ENCODE measurements at regions not wholly inside any gene's neighbourhood (a gene's known extent, or its start where the extent isn't known, plus 50 kb on each side); places are given as distances from the start of the nearest gene placed in this dataset.

- DNase-seq, result no peak
Measured at GRCh38 chr6:139923964-139924475, 549.6 kb upstream of the CITED2 start.

DNA sequence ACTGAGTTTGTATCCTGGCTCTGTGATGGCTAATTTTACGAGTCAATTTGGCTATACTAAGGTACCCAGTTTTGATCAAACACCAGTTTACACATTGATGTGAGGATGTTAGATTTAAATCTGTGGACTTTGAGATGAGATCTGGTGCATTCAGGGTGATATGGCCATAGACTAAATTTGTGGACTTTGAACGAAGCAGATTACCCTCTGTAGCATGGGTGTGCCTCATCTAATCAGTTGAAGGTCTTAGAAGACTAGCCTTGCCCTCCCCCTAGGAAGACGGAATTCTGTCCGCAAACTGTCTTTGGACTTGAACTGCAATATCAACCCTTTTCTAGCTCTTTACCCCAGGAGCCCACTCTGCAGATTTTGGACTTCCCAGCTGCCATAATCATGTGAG, 547.8 kb upstream of the CITED2 start:
- DNase-seq, result no peak

- no peak for DNase-seq
Measured at GRCh38 chr6:139920776-139921100, 546.3 kb upstream of the CITED2 start.

GRCh38 chr6:139920027-139920775, 545.8 kb upstream of the CITED2 start:
- no peak for DNase-seq

DNA sequence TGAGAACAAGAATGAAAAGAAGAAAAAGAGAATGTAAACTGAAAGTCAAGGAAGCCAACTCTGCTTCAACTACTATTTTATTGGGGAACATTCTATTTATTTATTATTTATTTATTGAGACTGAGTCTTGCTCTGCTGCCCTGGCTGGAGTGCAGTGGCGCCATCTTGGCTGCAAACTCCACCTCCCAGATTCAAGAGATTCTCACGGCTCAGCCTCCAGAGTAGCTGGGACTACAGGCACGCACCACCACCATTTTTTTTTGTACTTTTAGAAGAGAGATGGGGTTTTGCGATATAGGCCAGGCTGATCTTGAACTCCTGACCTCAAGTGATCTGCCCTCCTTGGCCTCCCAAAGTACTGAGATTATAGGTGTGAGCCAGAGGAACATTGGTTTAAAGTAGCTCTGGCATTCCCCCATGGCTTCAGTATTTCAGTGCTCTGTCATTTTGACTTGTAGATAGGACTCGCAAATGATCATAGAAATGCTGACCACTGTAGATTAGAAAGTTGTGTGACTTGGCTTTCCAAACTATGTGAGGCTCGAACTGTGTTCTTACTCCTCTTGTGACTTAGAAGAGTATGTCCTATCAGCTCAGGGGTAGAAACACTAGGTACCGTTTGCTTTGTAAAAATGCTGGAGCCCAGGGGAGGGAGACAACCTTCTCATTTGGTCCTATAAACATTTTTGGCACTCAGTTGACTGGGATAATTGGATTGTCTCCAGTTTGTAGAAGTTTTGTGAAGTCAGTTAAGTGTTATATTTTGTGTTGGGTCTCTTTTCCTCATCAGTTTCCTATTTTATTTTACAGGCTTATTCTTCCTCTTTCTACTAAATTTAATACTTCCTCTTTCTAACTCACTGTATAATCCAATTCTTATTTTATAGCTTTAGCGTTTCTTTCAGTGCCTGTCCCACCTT, 544.9 kb upstream of the CITED2 start:
- DNase-seq, result no peak

- no peak for DNase-seq
Measured at GRCh38 chr6:139917951-139918630, 543.6 kb upstream of the CITED2 start.

DNA sequence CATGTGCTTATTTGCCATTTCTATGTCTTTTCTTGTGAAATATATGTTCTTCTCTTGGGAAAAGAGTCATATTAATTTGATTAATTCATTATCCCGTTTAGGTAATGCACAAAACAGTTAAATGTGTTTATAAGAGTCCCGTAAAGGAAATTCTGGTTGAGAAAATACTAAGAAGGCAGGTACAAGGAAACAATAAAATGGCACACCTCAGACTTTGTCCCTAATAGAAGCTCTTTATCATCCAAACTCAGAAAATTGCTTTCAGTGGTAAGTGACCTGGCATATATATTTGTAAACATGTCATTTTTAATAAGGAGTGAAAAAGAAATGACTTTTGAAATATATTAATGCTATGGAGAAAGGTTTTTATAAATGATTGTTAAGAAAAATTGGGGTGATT, 540.5 kb upstream of the CITED2 start:
- DNase-seq, result no peak

DNA sequence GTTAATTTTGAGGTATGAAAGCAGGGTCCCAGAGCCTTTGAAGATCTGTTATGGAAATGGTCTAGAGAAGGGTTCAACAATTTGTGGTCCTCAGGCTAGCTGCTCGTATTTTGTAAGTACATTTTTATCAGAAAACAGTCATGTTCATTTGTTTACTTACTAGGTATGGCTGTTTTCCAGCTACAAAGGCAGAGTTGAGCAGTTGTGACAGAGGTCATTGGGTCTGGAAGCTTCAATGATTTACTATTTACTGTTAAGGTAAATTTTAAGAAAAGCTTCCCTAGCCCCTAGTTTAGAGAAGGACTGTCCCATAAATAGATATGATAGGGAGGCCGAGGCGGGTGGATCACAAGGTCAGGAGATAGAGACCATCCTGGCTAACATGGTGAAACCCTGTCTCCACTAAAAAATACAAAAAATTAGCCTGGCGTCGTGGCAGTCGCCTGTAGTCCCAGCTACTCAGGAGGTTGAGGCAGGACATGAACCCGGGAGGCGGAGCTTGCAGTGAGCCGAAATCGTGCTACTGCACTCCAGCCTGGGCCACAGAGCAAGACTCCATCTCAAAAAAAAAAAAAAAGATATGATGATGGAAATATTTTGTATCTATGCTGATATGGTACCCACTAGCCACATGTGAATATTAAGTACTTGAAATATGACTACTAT, 538.4 kb upstream of the CITED2 start:
- DNase-seq, result no peak

GRCh38 chr6:139909992-139910391, 535.5 kb upstream of the CITED2 start:
- no peak for DNase-seq

DNA sequence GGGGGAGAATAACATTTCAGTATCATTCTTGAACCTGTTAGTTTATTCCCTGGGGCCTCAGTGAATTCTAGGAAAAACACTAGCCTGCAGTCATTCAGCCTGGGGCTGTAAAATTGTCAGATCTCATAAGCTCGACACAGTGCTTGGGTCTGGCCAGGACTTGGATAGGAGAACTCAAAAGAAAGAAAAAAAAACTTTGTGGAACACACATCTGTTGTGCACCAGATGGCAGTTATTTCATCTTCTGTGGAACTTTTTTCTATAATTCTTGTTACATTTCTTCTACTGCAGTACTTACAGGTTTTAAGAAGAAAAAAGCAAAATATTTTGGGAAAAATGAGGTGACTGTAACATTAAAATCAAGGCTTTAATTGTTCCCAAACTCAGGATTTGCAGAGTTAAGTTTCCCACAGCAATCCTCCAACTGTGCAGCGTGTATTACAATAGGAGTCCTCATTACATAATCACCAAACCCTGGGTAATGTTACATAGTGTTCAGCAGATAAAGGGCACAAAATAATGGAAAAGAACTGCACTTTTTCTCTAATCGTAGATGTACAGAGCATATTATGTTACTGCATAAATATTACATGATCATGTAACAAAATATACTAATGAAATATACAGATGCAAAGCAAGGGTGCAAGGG, 531.1 kb upstream of the CITED2 start:
- DNase-seq, result no peak

DNA sequence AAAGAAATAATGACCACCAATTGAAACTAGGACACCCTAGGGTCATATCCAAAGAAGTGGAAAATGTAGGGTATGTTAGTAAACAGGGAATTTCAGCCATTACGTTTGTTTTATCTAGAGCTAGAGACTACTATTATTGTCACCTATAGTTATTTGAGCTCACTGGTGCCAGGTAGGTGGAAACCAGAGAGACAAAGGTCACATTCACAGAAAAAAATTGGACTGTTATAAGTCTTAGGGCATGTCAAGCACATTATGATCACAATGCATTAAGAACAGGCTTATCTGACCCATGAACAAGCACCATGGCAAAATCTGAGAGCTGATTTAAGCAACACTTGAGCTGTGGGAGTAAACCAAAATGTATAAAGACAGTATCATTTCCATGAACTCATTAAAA, 530.1 kb upstream of the CITED2 start:
- DNase-seq, result no peak

DNA sequence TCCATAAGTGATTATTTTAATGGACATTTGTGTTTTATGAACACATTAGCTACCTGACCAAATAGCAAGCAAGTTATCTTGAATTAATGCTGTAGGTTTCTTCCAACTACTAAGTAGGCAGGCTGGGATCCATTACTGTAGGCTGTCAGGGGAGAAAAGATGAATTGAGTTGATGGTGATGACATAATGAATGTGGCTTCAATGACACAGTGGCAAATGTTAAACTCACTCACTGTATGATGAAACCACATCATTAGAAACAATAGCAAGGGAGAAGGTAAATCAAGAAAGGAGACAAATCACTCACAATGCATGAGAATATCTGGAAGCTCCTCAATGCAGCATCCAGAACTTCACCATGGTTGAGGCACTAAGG, 529.7 kb upstream of the CITED2 start:
- DNase-seq, result no peak

DNA sequence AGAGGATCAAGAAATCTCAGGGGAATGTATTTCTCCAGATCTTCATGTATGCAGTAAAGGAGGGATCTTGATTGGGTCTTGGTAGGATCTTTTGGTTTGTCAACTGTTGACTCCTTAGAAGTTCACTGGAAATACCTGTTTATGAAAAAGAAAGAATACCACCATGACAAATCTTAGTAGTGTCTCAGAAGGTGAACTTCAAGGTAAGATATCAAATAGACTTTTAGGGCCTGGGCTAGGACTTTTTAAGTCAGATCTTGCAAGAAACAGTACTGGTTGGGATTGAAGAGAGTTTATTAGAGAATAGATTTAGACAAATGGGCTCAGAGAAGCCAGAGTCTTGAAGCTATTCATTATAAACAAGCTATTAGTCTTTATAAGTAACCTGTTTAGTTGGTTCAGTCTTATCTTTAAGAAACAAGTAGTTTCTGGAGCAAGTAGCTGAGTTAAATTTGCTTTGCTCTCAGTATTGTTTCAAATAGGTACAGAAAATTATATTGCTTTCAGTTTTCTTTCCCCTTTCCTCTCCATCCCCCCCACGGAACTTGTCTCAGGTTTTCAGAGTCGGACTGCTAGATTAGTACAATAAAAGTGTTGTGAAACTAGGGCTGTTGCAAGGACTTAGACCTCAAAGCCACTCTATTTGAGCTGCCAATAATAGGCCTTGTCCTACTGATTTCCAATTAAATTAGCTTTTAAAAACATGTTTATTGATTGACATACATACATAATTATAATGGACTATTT, 529.1 kb upstream of the CITED2 start:
- peak; percentile 16 for DNase-seq

GRCh38 chr6:139895205-139895793, 520.9 kb upstream of the CITED2 start:
- no peak for DNase-seq

DNA sequence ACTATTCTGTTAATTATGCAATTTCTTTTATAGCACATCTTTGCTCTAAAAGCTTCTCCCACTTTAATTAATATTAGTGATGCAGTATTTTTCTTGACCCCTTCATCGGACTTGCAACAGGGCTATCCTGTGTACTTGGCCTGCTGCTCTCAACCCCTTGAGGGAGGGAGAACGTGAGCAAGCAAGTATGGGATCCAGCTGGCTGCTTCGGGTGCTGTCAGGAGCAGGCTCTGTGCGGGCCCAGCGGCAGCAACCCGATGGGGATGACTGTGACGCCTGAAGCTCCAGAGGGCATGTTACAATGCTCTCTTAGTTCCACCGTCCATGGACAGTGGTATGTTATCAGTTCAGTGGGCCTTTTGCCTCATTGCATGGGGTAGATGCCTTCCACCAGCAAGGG, 519.8 kb upstream of the CITED2 start:
- DNase-seq, result no peak

DNA sequence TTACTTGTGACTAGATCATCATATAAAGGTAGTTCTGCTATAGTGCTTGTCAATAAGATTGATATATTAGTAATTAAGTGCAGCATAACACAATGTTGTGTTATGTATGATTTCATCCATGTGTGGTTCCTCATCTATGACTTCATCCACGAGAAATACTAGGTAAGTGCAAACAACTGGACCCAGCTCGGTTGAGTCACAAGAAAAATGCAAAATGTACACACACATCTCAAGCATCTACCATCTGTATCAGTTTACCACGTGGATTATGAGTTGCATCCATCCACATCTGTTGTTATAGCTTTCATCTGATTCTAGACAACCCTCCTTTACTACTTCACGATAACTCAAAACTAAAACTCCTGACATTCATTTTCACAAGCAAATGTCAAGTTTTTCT, 517.0 kb upstream of the CITED2 start:
- no peak for DNase-seq

DNA sequence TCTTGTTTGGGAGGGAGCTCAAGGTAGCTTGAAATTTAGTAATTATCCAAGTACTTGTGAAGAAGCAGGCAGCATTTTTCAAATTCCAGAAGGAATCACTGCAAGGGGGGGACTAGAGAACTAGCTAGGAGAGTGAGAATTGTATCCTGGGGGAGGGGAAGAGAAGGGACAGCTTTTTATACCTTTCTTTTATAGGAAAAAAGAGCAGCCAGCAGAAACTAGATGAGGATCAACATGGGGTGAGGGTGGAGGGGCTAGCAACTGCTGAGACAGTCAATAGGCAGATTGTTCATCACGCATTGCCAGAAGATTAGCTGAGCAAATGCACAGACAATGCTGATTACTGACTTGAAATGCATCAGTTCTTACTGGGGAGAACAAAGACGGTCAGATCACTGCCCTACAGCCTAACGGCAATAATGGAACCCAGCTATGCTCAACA, 514.3 kb upstream of the CITED2 start:
- no peak for DNase-seq

- DNase-seq, result no peak
Measured at GRCh38 chr6:139887275-139887674, 512.8 kb upstream of the CITED2 start.

- DNase-seq, result no peak
Measured at GRCh38 chr6:139886396-139886795, 511.9 kb upstream of the CITED2 start.

DNA sequence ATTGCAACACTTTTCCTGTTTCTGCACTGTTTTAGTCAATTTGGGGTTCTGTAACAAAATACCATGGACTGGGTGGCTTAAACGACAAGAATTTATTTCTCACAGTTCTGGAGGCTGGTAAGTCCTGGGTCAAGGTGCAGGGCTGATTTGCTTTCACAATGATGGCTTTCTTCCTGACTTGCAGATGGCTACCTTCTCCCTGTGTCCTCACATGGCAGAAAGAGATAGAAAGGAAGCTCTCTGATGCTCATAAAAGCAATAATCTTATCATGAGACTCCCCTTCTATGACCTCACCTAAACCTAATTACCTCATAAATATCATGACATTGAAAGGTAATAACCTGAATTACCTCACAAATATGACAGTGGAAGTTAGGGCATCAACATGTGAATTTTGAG, 511.5 kb upstream of the CITED2 start:
- DNase-seq, result no peak

DNA sequence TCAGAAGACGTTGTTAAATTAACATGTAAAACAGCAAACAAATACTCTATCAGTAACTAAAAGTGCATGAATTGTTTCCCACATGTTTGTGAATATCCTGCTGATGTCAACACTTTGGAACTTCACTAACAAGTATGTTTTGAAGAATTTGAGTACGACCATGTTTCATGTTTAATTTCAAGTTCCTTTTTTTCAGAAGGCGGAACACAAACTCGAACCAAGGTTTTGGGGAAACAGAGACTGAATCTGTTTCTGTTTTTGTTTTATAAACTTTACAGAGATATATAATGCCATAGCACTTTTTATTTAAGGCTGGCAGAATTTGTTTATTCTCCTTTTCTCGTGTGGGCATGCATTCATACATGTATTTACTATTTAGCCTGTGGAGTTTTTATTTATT, 509.3 kb upstream of the CITED2 start:
- no peak for DNase-seq
